ENCODE measurements at regions not wholly inside any gene's neighbourhood (a gene's known extent, or its start where the extent isn't known, plus 50 kb on each side); places are given as distances from the start of the nearest gene placed in this dataset.
"Not testable (repeated sequence)": the region's sequence is repeated elsewhere in the genome, so short reads cannot be mapped to it uniquely, and the experiment has no call there.

DNA sequence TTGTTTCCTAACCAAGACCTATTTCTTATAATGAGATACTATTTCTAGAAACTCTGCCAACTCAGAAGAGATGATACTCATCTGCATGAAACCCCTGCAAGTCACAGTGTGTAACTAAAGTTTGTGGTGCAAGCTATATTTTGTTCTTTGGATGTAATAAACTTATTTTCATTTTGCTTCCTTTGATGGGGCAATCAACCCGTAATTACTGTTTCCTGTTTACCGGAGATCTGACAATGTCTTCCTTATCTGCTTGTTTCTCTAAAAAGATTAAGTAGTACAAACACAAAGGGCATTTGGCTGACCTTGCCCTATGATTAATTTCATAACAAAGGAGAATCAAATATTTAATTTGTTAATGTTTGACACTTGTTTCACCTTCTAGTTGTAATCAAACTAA, 846.6 kb upstream of the ANO3 start:
- H3K9ac ChIP-seq (ENCODE audit: insufficient read depth in 1 of 2, low read length in 2 of 2) = no peak overlapping the region
- H3K4me1 ChIP-seq (ENCODE audit: control insufficient read depth in 5 of 5, insufficient read depth in 5 of 5, low read length in 5 of 5) = peaks cover 0 to 25% (median 0%) of the 10 kb centered on the region in 5 donors
- ATAC-seq (ENCODE audit: insufficient read depth, low FRiP score) (no peak), DNase-seq (peak in 2 of 3 donors; percentile 73 to 82)
- no peak overlapping the region for H3K27ac ChIP-seq (ENCODE audit: low read depth in 1 of 2, low read length in 1 of 2)
- no peaks in the 10 kb centered on the region for H3K36me3 ChIP-seq (ENCODE audit: control insufficient read depth in 4 of 4, insufficient read depth in 4 of 4, low read length in 4 of 4)
- TF ChIP-seq, protein P1, sequence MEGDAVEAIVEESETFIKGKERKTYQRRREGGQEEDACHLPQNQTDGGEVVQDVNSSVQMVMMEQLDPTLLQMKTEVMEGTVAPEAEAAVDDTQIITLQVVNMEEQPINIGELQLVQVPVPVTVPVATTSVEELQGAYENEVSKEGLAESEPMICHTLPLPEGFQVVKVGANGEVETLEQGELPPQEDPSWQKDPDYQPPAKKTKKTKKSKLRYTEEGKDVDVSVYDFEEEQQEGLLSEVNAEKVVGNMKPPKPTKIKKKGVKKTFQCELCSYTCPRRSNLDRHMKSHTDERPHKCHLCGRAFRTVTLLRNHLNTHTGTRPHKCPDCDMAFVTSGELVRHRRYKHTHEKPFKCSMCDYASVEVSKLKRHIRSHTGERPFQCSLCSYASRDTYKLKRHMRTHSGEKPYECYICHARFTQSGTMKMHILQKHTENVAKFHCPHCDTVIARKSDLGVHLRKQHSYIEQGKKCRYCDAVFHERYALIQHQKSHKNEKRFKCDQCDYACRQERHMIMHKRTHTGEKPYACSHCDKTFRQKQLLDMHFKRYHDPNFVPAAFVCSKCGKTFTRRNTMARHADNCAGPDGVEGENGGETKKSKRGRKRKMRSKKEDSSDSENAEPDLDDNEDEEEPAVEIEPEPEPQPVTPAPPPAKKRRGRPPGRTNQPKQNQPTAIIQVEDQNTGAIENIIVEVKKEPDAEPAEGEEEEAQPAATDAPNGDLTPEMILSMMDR (IDR thresholded peaks at IDR 0.05; ENCODE audit: control extremely low read depth, extremely low read depth) = no peak
- WGBS, 2 donors = 14 to 21% methylated on average over 2 of the region's 2 CpGs
- no peaks in the 10 kb centered on the region for H3K27me3 ChIP-seq (ENCODE audit: control insufficient read depth in 3 of 3, insufficient read depth in 3 of 3, low read length in 2 of 3)
- no peak overlapping the region for H3K4me3 ChIP-seq
- no peaks in the 10 kb centered on the region for H3K9me3 ChIP-seq (ENCODE audit: control insufficient read depth in 4 of 4, insufficient read depth in 3 of 4, low read length in 3 of 4)

DNA sequence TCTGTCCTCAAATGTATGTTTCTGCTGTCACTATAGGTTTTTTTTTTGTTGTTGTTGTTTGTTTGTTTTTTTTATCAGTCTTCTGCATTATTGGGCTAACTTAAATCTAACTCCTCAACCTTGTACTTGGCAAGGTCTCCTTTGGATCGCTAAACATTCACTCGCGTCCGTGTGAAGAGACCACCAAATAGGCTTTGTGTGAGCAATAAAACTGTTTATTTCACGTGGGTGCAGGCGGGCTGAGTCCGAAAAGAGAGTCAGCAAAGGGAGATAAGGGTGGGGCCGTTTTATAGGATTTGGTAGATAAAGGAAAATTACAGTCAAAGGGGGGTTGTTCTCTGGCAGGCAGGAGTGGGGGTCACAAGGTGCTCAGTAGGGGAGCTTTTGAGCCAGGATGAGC, 845.6 kb upstream of the ANO3 start:
- H3K4me1 ChIP-seq (ENCODE audit: control insufficient read depth in 5 of 5, insufficient read depth in 5 of 5, low read length in 5 of 5) = peaks cover 0 to 25% (median 0%) of the 10 kb centered on the region in 5 donors
- ATAC-seq (ENCODE audit: insufficient read depth, low FRiP score); H3K27me3 ChIP-seq (ENCODE audit: control insufficient read depth in 3 of 3, insufficient read depth in 3 of 3, low read length in 2 of 3); H3K27ac ChIP-seq (ENCODE audit: low read depth in 1 of 2, low read length in 1 of 2); H3K4me3 ChIP-seq; H3K9me3 ChIP-seq (ENCODE audit: control insufficient read depth in 4 of 4, insufficient read depth in 3 of 4, low read length in 3 of 4); H3K36me3 ChIP-seq (ENCODE audit: control insufficient read depth in 4 of 4, insufficient read depth in 4 of 4, low read length in 4 of 4); H3K9ac ChIP-seq (ENCODE audit: insufficient read depth in 1 of 2, low read length in 2 of 2): not testable (repeated sequence)
- peak in 2 of 3 donors; percentile 14 to 16 for DNase-seq
- WGBS, 2 donors = 70 to 77% methylated on average over 8 of the region's 8 CpGs

DNA sequence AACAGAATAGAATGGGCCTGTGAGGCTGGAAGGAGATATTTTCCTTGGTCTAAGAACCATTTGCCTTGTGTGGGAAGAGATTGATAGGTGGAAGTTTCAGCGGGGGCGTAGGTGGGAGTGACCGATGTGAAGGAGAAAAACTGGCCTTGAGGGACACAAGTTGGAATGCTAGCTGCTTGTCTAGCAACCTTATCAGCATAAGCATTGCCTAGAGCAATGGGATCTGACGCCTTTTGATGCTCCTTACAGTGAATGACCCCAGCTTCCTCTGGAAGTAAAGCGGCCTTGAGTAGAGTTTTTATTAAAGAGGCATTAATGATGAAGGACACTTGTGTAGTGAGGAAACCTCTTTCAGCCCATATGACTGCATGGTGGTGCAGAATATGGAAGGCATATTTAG, 843.8 kb upstream of the ANO3 start:
- WGBS, 2 donors = 70 to 72% methylated on average over 5 of the region's 5 CpGs
- not testable (repeated sequence) for H3K4me3 ChIP-seq; H3K9ac ChIP-seq (ENCODE audit: insufficient read depth in 1 of 2, low read length in 2 of 2); H3K36me3 ChIP-seq (ENCODE audit: control insufficient read depth in 4 of 4, insufficient read depth in 4 of 4, low read length in 4 of 4); H3K27me3 ChIP-seq (ENCODE audit: control insufficient read depth in 3 of 3, insufficient read depth in 3 of 3, low read length in 2 of 3); H3K27ac ChIP-seq (ENCODE audit: low read depth in 1 of 2, low read length in 1 of 2); H3K9me3 ChIP-seq (ENCODE audit: control insufficient read depth in 4 of 4, insufficient read depth in 3 of 4, low read length in 3 of 4); DNase-seq; ATAC-seq (ENCODE audit: insufficient read depth, low FRiP score)
- H3K4me1 ChIP-seq (ENCODE audit: control insufficient read depth in 5 of 5, insufficient read depth in 5 of 5, low read length in 5 of 5) = peaks cover 0 to 25% (median 0%) of the 10 kb centered on the region in 5 donors

DNA sequence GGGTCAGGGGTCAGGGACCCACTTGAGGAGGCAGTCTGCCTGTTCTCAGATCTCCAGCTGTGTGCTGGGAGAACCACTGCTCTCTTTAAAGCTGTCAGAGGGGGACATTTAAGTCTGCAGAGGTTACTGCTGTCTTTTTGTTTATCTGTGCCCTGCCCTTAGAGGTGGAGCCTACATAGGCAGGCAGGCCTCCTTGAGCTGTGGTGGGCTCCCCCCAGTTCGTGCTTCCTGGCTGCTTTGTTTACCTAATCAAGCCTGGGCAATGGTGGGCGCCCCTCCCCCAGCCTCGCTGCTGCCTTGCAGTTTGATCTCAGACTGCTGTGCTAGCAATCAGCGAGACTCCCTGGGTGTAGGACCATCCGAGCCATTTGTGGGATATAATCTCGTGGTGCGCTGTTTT, 830.5 kb upstream of the ANO3 start:
- H3K9me3 ChIP-seq (ENCODE audit: control insufficient read depth in 4 of 4, insufficient read depth in 3 of 4, low read length in 3 of 4); ATAC-seq (ENCODE audit: insufficient read depth, low FRiP score); H3K4me1 ChIP-seq (ENCODE audit: control insufficient read depth in 5 of 5, insufficient read depth in 5 of 5, low read length in 5 of 5); H3K36me3 ChIP-seq (ENCODE audit: control insufficient read depth in 4 of 4, insufficient read depth in 4 of 4, low read length in 4 of 4); DNase-seq; H3K9ac ChIP-seq (ENCODE audit: insufficient read depth in 1 of 2, low read length in 2 of 2); H3K4me3 ChIP-seq; H3K27ac ChIP-seq (ENCODE audit: low read depth in 1 of 2, low read length in 1 of 2); H3K27me3 ChIP-seq (ENCODE audit: control insufficient read depth in 3 of 3, insufficient read depth in 3 of 3, low read length in 2 of 3): not testable (repeated sequence)
- WGBS, 2 donors = 60 to 63% methylated on average over 6 to 7 of the region's 7 CpGs

DNA sequence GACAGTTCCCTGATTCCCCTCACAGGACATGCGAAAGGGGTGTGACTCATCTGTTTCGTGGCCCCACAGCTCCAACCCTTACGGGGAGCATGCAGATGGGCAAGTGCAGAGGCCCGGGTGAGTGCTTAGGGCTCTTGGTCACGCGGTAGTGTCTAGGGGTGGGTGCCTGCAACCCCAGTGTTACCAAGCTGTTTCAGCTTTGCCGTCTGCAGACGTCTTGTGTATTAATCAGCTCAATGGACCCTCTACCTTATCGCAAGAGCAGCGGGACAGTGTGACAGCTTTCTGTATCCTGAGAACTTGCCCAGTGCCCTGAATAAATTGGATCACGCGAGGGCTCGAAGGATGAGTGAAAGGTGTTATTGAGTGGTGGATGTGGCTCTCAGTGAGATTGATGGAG, 816.4 kb upstream of the ANO3 start:
- ATAC-seq (ENCODE audit: insufficient read depth, low FRiP score) (no peak), DNase-seq (no peak)
- Histone ChIP-seq H3K4me3 (no peak overlapping the region), H3K36me3 (ENCODE audit: control insufficient read depth in 4 of 4, insufficient read depth in 4 of 4, low read length in 4 of 4) (no peaks in the 10 kb centered on the region), H3K9me3 (ENCODE audit: control insufficient read depth in 4 of 4, insufficient read depth in 3 of 4, low read length in 3 of 4) (peaks cover 0 to under 1% (median 0%) of the 10 kb centered on the region in 4 donors), H3K27ac (ENCODE audit: low read depth in 1 of 2, low read length in 1 of 2) (no peak overlapping the region), H3K9ac (ENCODE audit: insufficient read depth in 1 of 2, low read length in 2 of 2) (no peak overlapping the region), H3K4me1 (ENCODE audit: control insufficient read depth in 5 of 5, insufficient read depth in 5 of 5, low read length in 5 of 5) (no peaks in the 10 kb centered on the region), H3K27me3 (ENCODE audit: control insufficient read depth in 3 of 3, insufficient read depth in 3 of 3, low read length in 2 of 3) (no peaks in the 10 kb centered on the region)
- 93 to 94% methylated on average over 13 of the region's 13 CpGs for whole genome bisulfite sequencing, 2 donors
- TF ChIP-seq, protein P1 (IDR thresholded peaks at IDR 0.05; ENCODE audit: control extremely low read depth, extremely low read depth) = no peak
